HK-2 (cell line): ENCODE measurements at regions not wholly inside any gene's neighbourhood (a gene's known extent, or its start where the extent isn't known, plus 50 kb on each side); places are given as distances from the start of the nearest gene placed in this dataset.
"Not testable (repeated sequence)": the region's sequence is repeated elsewhere in the genome, so short reads cannot be mapped to it uniquely, and the experiment has no call there.

Source experiments
- DNase-seq: peaks from one replicate; pipeline ENCODE4 v3.0.0-alpha.2; 2018; ENCODE audit not compliant: unreplicated experiment

DNA sequence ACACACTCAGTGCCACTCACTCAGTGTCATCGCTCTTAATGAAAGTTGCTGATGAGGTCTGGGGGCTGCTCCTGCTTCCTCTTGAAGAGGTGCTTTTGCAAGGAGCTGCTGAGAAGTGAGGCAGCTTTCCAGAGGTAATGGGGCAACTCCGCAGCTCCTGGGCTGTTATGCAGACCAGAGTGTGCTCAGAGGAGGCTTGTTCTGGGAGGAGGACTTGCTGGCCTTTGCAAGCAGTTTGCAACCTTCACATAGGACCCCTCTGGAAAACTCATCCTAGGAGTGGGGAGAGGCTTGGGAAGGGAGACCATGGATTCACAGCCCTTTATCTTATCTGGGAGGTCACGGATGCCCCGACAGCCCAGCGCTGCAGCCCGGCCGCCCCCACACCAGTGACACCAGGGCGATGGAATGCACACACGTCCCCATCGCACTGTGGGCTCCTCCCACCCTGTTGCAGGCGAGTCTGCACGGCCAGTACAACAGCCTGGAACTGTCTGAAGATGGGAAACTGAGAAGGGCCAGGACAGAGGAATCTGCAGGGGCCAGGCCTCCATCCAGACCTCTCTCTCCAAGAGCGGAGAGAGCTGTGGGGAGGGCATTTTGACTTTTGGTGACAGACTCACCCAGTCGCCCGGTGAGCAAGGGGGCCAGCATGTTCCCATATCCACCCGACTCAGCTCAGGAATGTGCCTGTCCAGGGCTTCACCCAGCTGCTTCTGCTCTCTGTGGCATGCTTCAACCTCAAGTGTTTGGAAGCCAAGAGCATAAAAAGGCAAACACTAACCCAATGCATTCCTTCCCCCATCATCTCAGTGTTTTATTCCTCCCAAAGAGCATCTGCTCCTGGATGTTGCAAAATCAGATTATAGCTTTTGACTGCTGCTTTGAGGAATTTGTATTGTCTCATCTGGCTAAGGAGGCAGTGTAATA is 78.6 kb upstream of the ZNF469 start:
- DNase-seq: peak; percentile 75

DNA sequence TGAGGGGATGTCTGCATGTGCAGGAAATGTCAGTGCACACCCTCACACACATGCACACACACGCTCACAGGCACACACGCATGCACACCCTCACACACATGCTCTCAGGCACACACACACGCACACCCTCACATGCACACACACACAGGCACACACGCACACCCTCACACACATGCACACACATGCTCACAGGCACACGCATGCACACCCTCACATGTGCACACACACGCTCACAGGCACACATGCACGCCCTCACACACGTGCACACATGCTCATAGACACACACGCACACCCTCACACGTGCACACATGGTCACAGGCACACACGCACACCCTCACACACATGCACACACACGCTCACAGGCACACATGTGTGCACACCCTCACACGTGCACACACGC is 77.6 kb upstream of the ZNF469 start:
- no peak for DNase-seq

GRCh38 chr16:88306411-88306810 is 76.3 kb upstream of the ZNF469 start:
- DNase-seq: no peak

DNA sequence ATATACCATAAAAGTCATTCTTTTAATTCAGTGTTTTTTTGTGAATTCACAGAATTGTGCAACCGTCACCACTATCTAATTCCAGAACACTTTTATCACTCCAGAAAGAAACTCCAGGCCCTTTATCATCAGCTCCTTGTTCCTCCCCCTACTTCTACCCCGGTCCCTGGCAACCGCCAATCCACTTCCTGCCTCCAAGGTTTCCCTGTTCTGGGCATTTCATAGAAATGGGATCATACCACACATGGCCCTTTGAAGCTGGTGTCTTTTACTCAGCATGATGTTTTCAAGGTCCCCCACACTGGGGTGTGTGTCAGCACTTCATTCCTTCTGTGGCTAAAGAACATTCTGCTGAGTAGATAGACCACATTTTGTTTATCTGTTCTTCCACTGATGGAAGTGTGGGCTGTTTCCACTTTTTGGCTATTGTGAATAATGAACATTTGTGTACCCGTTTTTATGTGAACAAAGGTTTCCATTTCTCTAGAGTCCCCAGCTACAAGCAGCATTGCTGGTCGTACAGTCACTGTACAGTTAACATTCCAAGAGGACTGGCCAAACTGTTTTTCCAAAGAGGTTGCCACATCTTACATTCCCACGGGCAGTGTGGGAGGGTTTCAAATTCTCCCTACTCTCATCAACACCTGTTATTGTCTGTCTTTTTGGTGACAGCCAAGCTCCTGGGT is 75.8 kb upstream of the ZNF469 start:
- peak; percentile 34 for DNase-seq

- no peak for DNase-seq
Measured at GRCh38 chr16:88308441-88309173, 74.2 kb upstream of the ZNF469 start.

DNA sequence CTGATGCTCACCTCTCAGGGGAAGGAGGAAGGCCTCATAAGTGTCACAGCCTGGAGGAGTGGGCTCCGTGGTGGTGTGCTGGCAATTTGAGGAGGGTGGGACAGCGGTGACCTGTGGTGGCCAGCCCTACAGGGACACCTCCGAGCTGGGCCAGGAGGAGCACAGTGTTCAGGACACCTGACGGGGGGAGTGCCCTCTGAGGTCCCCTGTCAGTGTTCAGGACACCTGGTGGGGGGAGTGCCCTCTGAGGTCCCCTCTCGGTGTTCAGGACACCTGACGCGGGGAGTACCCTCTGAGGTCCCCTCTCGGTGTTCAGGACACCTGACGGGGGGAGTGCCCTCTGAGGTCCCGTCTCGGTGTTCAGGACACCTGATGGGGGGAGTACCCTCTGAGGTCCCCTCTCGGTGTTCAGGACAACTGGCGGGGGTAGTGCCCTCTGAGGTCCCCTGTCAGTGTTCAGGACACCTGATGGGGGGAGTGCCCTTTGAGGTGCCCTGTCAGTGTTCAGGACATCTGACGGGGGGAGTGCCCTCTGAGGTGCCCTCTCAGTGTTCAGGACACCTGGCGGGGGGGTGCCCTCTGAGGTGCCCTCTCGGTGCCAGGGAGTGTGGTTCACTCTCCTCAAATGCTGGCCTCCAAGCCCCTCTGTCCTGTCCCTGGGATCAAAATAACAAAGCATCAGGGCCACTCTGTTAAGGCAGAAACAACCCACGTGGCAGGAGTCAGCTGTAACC is 73.4 kb upstream of the ZNF469 start:
- no peak for DNase-seq

DNA sequence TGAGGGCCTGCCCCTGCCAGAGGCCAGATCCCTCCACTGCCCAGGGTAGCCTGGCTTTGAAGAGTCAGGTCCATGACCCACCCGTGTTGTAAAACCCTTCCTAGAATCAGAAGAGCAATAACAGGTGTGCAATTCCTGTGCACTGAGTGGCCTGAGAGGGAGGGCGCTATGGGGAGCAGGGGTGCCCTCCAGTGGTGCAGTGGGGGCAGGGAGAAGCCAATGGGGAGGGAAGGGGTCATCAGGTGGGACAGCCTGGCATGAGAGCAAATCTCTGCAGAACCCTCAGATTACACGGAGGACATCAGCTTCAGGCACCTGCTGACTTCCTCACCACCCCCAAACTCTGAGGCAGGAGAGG is 72.9 kb upstream of the ZNF469 start:
- no peak for DNase-seq

DNA sequence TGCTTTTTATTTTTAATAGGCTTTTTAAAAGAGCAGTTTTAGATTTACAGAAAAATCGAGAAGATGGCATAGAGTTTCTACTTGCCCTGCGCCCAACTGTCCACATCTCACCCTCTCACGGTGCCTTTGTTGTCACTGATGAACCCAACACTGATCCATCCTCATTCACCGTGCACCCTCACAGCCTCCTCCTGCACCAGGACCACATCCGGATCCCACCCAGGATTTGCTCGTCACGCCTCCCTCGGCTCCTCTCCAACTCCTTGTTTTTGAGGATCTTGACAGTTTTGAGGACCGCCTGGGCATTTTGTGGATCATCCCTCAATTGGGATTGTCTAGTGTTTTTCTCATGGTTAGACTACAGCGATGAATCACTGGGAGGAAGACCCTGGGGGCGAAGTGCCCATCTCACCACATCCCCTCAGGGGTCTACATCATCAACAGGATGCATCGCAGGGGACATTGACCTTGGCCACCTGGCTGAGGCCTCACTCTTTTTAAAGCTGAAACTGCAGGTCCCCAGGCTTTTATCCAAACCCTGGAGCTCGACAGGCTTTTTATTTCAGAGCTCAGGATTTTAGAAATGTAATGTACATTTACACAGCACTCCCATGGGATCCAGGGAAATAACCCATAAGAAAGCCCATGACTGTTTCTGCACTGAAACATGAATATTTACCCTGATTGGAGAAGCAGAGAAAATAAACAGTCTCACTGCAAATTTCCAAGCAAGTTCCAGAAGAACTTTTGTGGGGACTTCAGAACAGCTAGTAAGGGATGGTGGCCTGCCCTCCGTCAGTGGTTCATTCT is 71.8 kb upstream of the ZNF469 start:
- DNase-seq: no peak

DNA sequence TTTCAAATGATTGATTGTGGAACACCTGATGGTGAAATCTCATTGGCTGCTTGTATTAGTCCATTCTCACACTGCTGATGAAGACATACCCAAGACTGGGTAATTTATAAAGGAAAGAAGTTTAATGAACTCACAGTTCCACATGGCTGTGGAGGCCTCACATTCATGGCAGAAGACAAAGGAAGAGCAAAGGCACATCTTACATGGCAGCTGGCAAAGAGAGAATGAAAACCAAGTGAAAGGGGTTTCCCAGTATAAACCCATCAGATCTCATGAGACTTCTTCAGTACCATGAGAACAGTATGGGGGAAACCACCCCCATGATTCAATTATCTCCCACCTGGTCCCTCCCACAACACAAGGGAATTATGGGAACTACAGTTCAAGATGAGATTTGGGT is 70.9 kb upstream of the ZNF469 start:
- DNase-seq: not testable (repeated sequence)

GRCh38 chr16:88312732-88313131 is 70.0 kb upstream of the ZNF469 start:
- no peak for DNase-seq

DNA sequence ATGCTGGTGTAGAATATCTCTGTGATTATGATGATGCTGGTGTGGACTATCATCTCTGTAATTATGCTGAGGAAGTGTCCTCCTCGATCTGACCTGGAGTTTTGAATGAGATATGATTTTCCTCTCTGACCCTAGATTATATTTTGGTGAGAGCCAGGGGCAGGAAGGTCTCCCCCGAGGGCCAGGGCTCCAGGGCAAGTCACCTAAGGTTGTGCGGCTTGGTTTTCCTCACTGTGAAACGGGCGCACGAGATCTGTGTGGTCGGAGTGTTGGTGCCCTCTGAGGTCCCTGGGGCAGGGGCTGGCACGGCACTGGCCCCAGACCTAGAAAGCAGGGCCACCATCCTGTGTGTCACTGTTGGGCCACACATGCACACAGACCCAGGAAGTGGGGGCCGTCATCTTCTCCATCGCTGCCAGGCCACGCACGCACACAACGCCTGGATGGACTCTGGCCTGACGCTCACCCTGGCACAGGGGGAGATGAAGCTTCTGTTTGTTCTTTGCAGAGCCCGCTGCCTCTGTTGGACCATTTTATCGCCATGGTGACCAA is 67.7 kb upstream of the ZNF469 start:
- DNase-seq: no peak

- peak; percentile 62 for DNase-seq
Measured at GRCh38 chr16:88315543-88316105, 67.1 kb upstream of the ZNF469 start.

DNA sequence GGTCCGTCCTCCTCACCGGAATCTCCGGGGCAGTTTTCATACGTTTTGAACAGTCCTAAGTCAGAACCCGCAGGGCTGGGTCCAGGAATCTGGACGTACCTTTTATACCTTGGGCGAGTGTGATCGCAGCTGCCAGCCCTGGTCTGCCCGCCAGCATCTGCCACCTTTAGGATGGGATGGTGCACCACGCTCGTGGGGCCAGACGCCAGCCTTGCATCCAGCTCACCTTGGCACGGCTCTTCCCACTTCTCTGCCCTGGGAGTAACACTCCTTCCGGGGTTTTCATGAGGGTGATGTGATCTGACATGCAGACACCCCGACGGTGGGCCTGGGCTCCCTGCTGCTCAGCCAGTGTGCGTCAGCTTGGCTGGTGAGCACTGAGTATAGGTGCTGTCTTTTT is 66.6 kb upstream of the ZNF469 start:
- DNase-seq: no peak

- DNase-seq: no peak
Measured at GRCh38 chr16:88316941-88317612, 65.7 kb upstream of the ZNF469 start.

DNA sequence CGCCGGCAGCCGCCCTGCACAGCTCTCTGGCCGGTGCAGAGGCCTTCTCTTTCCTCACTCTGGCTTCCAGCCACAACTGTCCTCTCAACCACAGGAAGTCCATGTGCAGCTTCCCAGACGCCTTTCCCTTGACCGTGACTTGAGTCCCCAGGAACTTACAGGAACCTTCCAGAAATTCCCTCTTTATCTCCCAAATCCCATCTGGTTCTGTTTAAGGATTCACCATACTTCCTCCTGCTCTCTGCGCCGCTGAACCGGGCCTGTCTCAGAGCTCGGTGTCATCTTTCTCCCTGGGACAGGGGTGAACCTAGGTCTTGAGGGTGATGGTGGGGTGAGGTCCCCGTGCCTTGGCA is 65.2 kb upstream of the ZNF469 start:
- no peak for DNase-seq

DNA sequence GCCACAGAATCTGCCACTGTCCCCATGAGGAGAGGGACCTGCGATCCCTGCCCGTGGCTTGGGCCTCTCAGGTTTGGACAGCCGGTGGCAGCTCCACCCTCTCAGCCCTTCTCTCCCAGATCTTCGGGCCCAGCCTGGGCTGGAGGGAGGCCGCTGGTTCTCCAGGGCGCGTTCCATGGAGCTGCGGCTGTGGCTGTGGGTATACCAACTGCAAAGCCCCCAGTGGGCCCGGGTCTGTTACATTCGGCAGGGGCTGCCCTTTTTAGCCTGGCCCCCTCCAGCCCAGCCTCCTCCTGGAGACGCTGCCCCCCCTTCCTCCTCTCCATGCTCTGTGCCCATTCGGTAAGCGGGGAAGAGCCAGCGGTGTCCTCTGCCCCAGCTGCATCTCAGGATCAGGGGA is 64.7 kb upstream of the ZNF469 start:
- DNase-seq: no peak

GRCh38 chr16:88318521-88318920 is 64.2 kb upstream of the ZNF469 start:
- DNase-seq: no peak

DNA sequence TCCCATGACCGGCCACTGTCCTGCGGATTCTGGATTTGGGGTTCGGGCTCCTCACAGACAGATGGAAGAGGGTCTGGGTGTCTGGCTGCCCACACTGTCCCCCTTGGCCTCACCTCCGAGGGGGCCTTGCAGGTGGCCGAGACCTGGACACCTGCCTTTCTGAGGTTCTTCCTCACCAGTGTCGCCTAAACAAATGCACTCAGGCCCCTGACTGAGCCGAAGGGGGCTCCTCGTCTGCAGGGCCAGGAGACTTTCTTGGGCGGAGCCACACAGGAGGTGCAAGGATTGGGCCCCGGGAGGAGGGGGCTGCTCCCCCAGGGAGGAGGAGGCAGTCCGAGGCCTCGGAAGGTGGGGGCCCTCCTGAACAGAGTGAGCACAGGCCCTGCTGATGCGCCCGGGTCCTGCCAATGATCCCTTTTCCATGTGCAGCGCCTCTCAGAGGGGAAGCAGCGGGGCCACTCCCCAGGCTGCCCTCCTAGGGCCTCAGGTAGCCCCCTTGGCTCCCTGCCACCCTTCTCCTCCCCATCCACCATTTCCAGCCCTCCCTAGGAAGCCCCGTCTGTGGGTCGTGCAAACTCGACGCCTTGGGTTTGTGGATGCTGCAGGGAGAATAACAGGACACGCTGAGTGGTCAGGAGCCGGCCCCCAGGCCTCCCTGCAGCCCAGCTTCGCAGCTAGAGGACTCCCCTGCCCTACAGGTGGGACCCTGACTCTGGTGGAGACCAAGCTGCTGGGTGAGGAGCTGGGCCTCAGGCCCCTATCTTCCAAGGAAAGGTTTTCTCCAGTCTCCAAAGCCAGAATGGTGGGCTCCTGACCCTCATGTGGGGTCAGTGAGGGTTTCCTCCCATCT is 63.4 kb upstream of the ZNF469 start:
- DNase-seq: no peak
